Astrocyte (in vitro differentiated cells and primary cell): ENCODE measurements at regions not wholly inside any gene's neighbourhood (a gene's known extent, or its start where the extent isn't known, plus 50 kb on each side); places are given as distances from the start of the nearest gene placed in this dataset.

ENCODE experiments used
- DNase-seq: peaks from one replicate; pipeline ENCODE4 v3.0.0-alpha.2; 2010; ENCODE audit warnings: low read depth
- FAIRE-seq: peaks from 2 replicates; lab custom pipeline; 2011; peaks lifted over from hg19 to GRCh38; lab: Jason Lieb, UNC
- H2AFZ ChIP-seq: 2 replicates; pipeline ENCODE4 v1.6.0; 2012; ENCODE audit warnings: low read depth, low read length, inconsistent platforms
- H3K27ac ChIP-seq: 2 replicates; pipeline ENCODE4 v1.5.1; 2011; ENCODE audit warnings: low read depth, low read length, inconsistent platforms
- H3K27me3 ChIP-seq: 2 replicates; pipeline ENCODE4 v1.6.0; 2011; ENCODE audit warnings: low read length, inconsistent platforms; ENCODE audit not compliant: insufficient read depth
- H3K36me3 ChIP-seq: 2 replicates; pipeline ENCODE4 v1.5.1; 2011; ENCODE audit warnings: low read length, inconsistent platforms; ENCODE audit not compliant: insufficient read depth
- H3K4me1 ChIP-seq: 2 replicates; pipeline ENCODE4 v1.5.1; 2011; ENCODE audit warnings: low read length, inconsistent platforms; ENCODE audit not compliant: insufficient read depth
- H3K4me2 ChIP-seq: 2 replicates; pipeline ENCODE4 v1.6.0; 2012; ENCODE audit warnings: low read length, inconsistent platforms
- H3K4me3 ChIP-seq: 2 replicates; pipeline ENCODE4 v1.5.1; 2011; ENCODE audit warnings: low read depth, mild to moderate bottlenecking, low read length, inconsistent platforms; ENCODE audit not compliant: insufficient read depth
- H3K79me2 ChIP-seq: 2 replicates; pipeline ENCODE4 v1.6.0; 2012; ENCODE audit warnings: mild to moderate bottlenecking, low read length, inconsistent platforms; ENCODE audit not compliant: insufficient read depth
- H3K9ac ChIP-seq: 2 replicates; pipeline ENCODE4 v1.6.0; 2012; ENCODE audit warnings: mild to moderate bottlenecking, low read length, inconsistent platforms
- H3K9me3 ChIP-seq: 2 replicates; pipeline ENCODE4 v1.5.1; 2012; ENCODE audit warnings: low read depth, mild to moderate bottlenecking, low read length, inconsistent platforms; ENCODE audit not compliant: insufficient read depth
- H4K20me1 ChIP-seq: 2 replicates; pipeline ENCODE4 v1.6.0; 2012; ENCODE audit warnings: low read length, inconsistent platforms; ENCODE audit not compliant: insufficient read depth
- H3K27ac Mint-ChIP-seq: one replicate; pipeline ENCODE4 v1.8.0; 2021; ENCODE audit warnings: mild to moderate bottlenecking, mixed read lengths; ENCODE audit not compliant: unreplicated experiment
- H3K27me3 Mint-ChIP-seq: one replicate; pipeline ENCODE4 v1.8.0; 2021; ENCODE audit warnings: low read depth, mixed read lengths; ENCODE audit not compliant: unreplicated experiment
- H3K36me3 Mint-ChIP-seq: one replicate; pipeline ENCODE4 v1.8.0; 2021; ENCODE audit warnings: low read depth, mixed read lengths; ENCODE audit not compliant: unreplicated experiment
- H3K4me1 Mint-ChIP-seq: one replicate; pipeline ENCODE4 v1.8.0; 2021; ENCODE audit warnings: low read depth, mixed read lengths; ENCODE audit not compliant: unreplicated experiment
- H3K4me3 Mint-ChIP-seq: one replicate; pipeline ENCODE4 v1.8.0; 2021; ENCODE audit warnings: mild to moderate bottlenecking, moderate library complexity, mixed read lengths; ENCODE audit not compliant: unreplicated experiment
- H3K9me3 Mint-ChIP-seq: one replicate; pipeline ENCODE4 v1.8.0; 2021; ENCODE audit warnings: mild to moderate bottlenecking, mixed read lengths; ENCODE audit not compliant: unreplicated experiment
- CTCF ChIP-seq: IDR thresholded peaks from 2 replicates; pipeline ENCODE4 v1.5.1; 2011; ENCODE audit warnings: low read depth, mild to moderate bottlenecking, inconsistent platforms, low read length, moderate library complexity; ENCODE audit not compliant: insufficient read depth
- EZH2 ChIP-seq: IDR thresholded peaks from 2 replicates; pipeline ENCODE4 v1.6.1; 2012; ENCODE audit warnings: mild to moderate bottlenecking, low read length, inconsistent platforms; ENCODE audit not compliant: insufficient read depth

- H3K9ac ChIP-seq = no peak overlapping the region
- H3K79me2 ChIP-seq = no peaks in the 10 kb centered on the region
- Mint-ChIP-seq H3K27ac (no peak overlapping the region), H3K9me3 (peaks cover 5% of the 10 kb centered on the region), H3K27me3 (peaks cover 8% of the 10 kb centered on the region), H3K4me1 (no peaks in the 10 kb centered on the region), H3K4me3 (no peak overlapping the region), H3K36me3 (no peaks in the 10 kb centered on the region)
- H3K27me3 ChIP-seq = peaks cover 3% of the 10 kb centered on the region
- H3K4me1 ChIP-seq = no peaks in the 10 kb centered on the region
- no peak overlapping the region for H3K4me3 ChIP-seq
- H2AFZ ChIP-seq = no peak overlapping the region
- FAIRE-seq = no peak
- H3K4me2 ChIP-seq = no peak overlapping the region
- no peaks in the 10 kb centered on the region for H3K9me3 ChIP-seq
- H4K20me1 ChIP-seq = no peaks in the 10 kb centered on the region
- no peak for DNase-seq
- TF ChIP-seq CTCF (no peak), EZH2 (no peak)
- H3K27ac ChIP-seq = no peak overlapping the region
- no peaks in the 10 kb centered on the region for H3K36me3 ChIP-seq
Measured at GRCh38 chr13:44106266-44107152, 226.8 kb downstream of the LACC1 start.

GRCh38 chr13:44107357-44108121 lies 227.8 kb downstream of the LACC1 start:
- H3K4me2 ChIP-seq = no peak overlapping the region
- Mint-ChIP-seq H3K36me3 (no peaks in the 10 kb centered on the region), H3K27me3 (peaks cover 8% of the 10 kb centered on the region), H3K4me1 (no peaks in the 10 kb centered on the region), H3K4me3 (no peak overlapping the region), H3K27ac (no peak overlapping the region), H3K9me3 (peaks cover 5% of the 10 kb centered on the region)
- peaks cover 2% of the 10 kb centered on the region for H3K27me3 ChIP-seq
- H3K9me3 ChIP-seq = no peaks in the 10 kb centered on the region
- H3K36me3 ChIP-seq = no peaks in the 10 kb centered on the region
- H3K79me2 ChIP-seq = no peaks in the 10 kb centered on the region
- FAIRE-seq (no peak), DNase-seq (no peak)
- no peak overlapping the region for H2AFZ ChIP-seq
- no peak overlapping the region for H3K9ac ChIP-seq
- no peak overlapping the region for H3K27ac ChIP-seq
- no peaks in the 10 kb centered on the region for H4K20me1 ChIP-seq
- no peak overlapping the region for H3K4me3 ChIP-seq
- H3K4me1 ChIP-seq = no peaks in the 10 kb centered on the region
- TF ChIP-seq EZH2 (no peak), CTCF (no peak)
